Esophagus muscularis mucosa (tissue), 4 donors: ENCODE measurements at regions not wholly inside any gene's neighbourhood (a gene's known extent, or its start where the extent isn't known, plus 50 kb on each side); places are given as distances from the start of the nearest gene placed in this dataset.

Experiments
- DNase-seq: peaks from one replicate; pipeline ENCODE4 v3.0.0-alpha.2; 2017; ENCODE audit errors: extremely low spot score
- H3K27ac ChIP-seq, 4 donors: fragments of 200-600 bp; sonication (generic); replicated peaks in 1 of 4; 1 replicate in 3 of 4; 2 replicates in 1 of 4; pipeline ENCODE4 v1.5.1; 2016 to 2019; ENCODE audit warnings: mild to moderate bottlenecking in 1 of 4
- H3K27me3 ChIP-seq, 4 donors: fragments of 200-600 bp; sonication (generic); one replicate each; pipeline versions ENCODE4 v1.5.1 to v1.6.0; 2016 to 2019
- H3K36me3 ChIP-seq, 4 donors: fragments of 200-600 bp; sonication (generic); one replicate each; pipeline ENCODE4 v1.5.1; 2016 to 2019
- H3K4me1 ChIP-seq, 4 donors: fragments of 200-600 bp; sonication (generic); one replicate each; pipeline ENCODE4 v1.5.1; 2016 to 2019
- H3K4me3 ChIP-seq, 4 donors: fragments of 200-600 bp; sonication (generic); 1 replicate in 2 of 4; 2 replicates in 2 of 4; pipeline ENCODE4 v1.5.1; 2016 to 2019; ENCODE audit warnings: mild to moderate bottlenecking in 4 of 4, moderate library complexity in 1 of 4
- H3K9me3 ChIP-seq, 4 donors: fragments of 200-600 bp; sonication (generic); 1 replicate in 3 of 4; 2 replicates in 1 of 4; pipeline ENCODE4 v1.5.1; 2016 to 2019
- CTCF ChIP-seq, 3 experiments: fragments of 200-600 bp in 2 of 3; fragments of 450-650 bp in 1 of 3; sonication (generic) in 2 of 3; IDR thresholded peaks; one replicate each; pipeline ENCODE4 v1.5.1; 2017 to 2019; ENCODE audit warnings: antibody characterized with exemption in 3 of 3, mild to moderate bottlenecking in 2 of 3, moderate library complexity in 1 of 3
- EP300 ChIP-seq: sonication (generic); formaldehyde crosslinking; IDR thresholded peaks from one replicate; pipeline ENCODE4 v1.6.1; 2017; ENCODE audit warnings: antibody characterized with exemption
- POLR2A ChIP-seq: fragments of 450-650 bp; IDR thresholded peaks from one replicate; pipeline ENCODE4 v1.6.1; 2017; ENCODE audit warnings: antibody characterized with exemption, moderate library complexity, mild to moderate bottlenecking, low read depth
- POLR2AphosphoS5 ChIP-seq, 2 donors: sonication (generic); formaldehyde crosslinking; IDR thresholded peaks; one replicate each; pipeline ENCODE4 v1.6.1; 2017; ENCODE audit warnings: antibody characterized with exemption in 2 of 2
- WGBS: methylation state at CpG from one replicate; pipeline ENCODE4 v1.1.5; 2018; 5-methylcytosine and 5-hydroxymethylcytosine counted together
- intact Hi-C: fragments of 100-400 bp; cut with DNase I; formaldehyde crosslinking; loops from one replicate; pipeline ENCODE4 v1.15.1; 2023

- H3K4me1 ChIP-seq = no peaks in the 10 kb centered on the region
- H3K27me3 ChIP-seq = no peaks in the 10 kb centered on the region
- no peak overlapping the region for H3K27ac ChIP-seq
- H3K36me3 ChIP-seq = no peaks in the 10 kb centered on the region
- 90% methylated on average over 8 of the region's 8 CpGs for WGBS
- intact Hi-C loops = no loop called here
- H3K4me3 ChIP-seq = no peak overlapping the region
- no peak for DNase-seq
- H3K9me3 ChIP-seq = no peaks in the 10 kb centered on the region
- TF ChIP-seq POLR2A (no peak), EP300 (no peak), POLR2AphosphoS5 (IDR thresholded peaks at IDR 0.05) (no peak), CTCF (IDR thresholded peaks at IDR 0.05) (no peak)
Observed at GRCh38 chr4:187174749-187175148, 451.1 kb upstream of the FAT1 start.

GRCh38 chr4:187175197-187175596 is 451.5 kb upstream of the FAT1 start:
- H3K27ac ChIP-seq = no peak overlapping the region
- H3K36me3 ChIP-seq = no peaks in the 10 kb centered on the region
- H3K4me3 ChIP-seq = no peak overlapping the region
- 79% methylated on average over 5 of the region's 5 CpGs for WGBS
- intact Hi-C loops = no loop called here
- no peaks in the 10 kb centered on the region for H3K27me3 ChIP-seq
- H3K9me3 ChIP-seq = no peaks in the 10 kb centered on the region
- no peaks in the 10 kb centered on the region for H3K4me1 ChIP-seq
- no peak for DNase-seq
- TF ChIP-seq CTCF (IDR thresholded peaks at IDR 0.05) (no peak), POLR2A (no peak), EP300 (no peak), POLR2AphosphoS5 (IDR thresholded peaks at IDR 0.05) (no peak)

GRCh38 chr4:187176261-187176910 is 452.7 kb upstream of the FAT1 start:
- Histone ChIP-seq H3K9me3 (no peaks in the 10 kb centered on the region), H3K27me3 (no peaks in the 10 kb centered on the region), H3K36me3 (no peaks in the 10 kb centered on the region), H3K4me3 (peak overlapping the region in 1 of 4 donors; percentile 11), H3K4me1 (no peaks in the 10 kb centered on the region), H3K27ac (no peak overlapping the region)
- intact Hi-C loops = no loop called here
- no peak for DNase-seq
- 78% methylated on average over 24 of the region's 24 CpGs for WGBS
- TF ChIP-seq EP300 = no peak
- no peak for TF ChIP-seq POLR2A

- 81% methylated on average over 3 of the region's 6 CpGs for WGBS
- Histone ChIP-seq H3K36me3 (no peaks in the 10 kb centered on the region), H3K4me1 (no peaks in the 10 kb centered on the region), H3K27me3 (no peaks in the 10 kb centered on the region), H3K27ac (no peak overlapping the region), H3K9me3 (no peaks in the 10 kb centered on the region), H3K4me3 (no peak overlapping the region)
- TF ChIP-seq EP300 (no peak), POLR2A (no peak), POLR2AphosphoS5 (IDR thresholded peaks at IDR 0.05) (no peak)
- DNase-seq = no peak
- intact Hi-C loops = no loop called here
Observed at GRCh38 chr4:187178084-187178483, 454.4 kb upstream of the FAT1 start.

GRCh38 chr4:187178587-187178986 is 454.9 kb upstream of the FAT1 start:
- intact Hi-C loops = no loop called here

More at GRCh38 chr4:187178587-187178986, 454.9 kb upstream of the FAT1 start:
- WGBS = 66% methylated on average over 6 of the region's 6 CpGs
- Histone ChIP-seq H3K4me1 (no peaks in the 10 kb centered on the region), H3K4me3 (no peak overlapping the region), H3K27me3 (no peaks in the 10 kb centered on the region), H3K27ac (no peak overlapping the region), H3K9me3 (no peaks in the 10 kb centered on the region), H3K36me3 (no peaks in the 10 kb centered on the region)
- TF ChIP-seq POLR2A (no peak), POLR2AphosphoS5 (IDR thresholded peaks at IDR 0.05) (no peak), CTCF (IDR thresholded peaks at IDR 0.05) (no peak)
- no peak for DNase-seq
